ENCODE measurements at regions not wholly inside any gene's neighbourhood (a gene's known extent, or its start where the extent isn't known, plus 50 kb on each side); places are given as distances from the start of the nearest gene placed in this dataset.

GRCh38 chr16:86297866-86298757 is 212.2 kb upstream of the FOXF1 start:
- DNase-seq (ENCODE audit: low read depth): no peak

GRCh38 chr16:86298758-86299134 is 211.6 kb upstream of the FOXF1 start:
- no peak for DNase-seq (ENCODE audit: low read depth)

- no peak for DNase-seq (ENCODE audit: low read depth)
These were observed 210.3 kb upstream of the FOXF1 start for GRCh38 chr16:86299882-86300610.

- DNase-seq (ENCODE audit: low read depth): no peak
These were observed 209.4 kb upstream of the FOXF1 start for GRCh38 chr16:86300746-86301481.

- no peak for DNase-seq (ENCODE audit: low read depth)
These were observed 207.8 kb upstream of the FOXF1 start for GRCh38 chr16:86302421-86303109.

- no peak for DNase-seq (ENCODE audit: low read depth)
These were observed 206.3 kb upstream of the FOXF1 start for GRCh38 chr16:86303787-86304678.

GRCh38 chr16:86304868-86305267 is 205.5 kb upstream of the FOXF1 start:
- DNase-seq (ENCODE audit: low read depth): no peak

- no peak for DNase-seq (ENCODE audit: low read depth)
These were observed 204.9 kb upstream of the FOXF1 start for GRCh38 chr16:86305440-86305839.

GRCh38 chr16:86306011-86306644 is 204.2 kb upstream of the FOXF1 start:
- no peak for DNase-seq (ENCODE audit: low read depth)

- no peak for DNase-seq (ENCODE audit: low read depth)
These were observed 203.4 kb upstream of the FOXF1 start for GRCh38 chr16:86306811-86307513.

GRCh38 chr16:86307514-86307903 is 202.8 kb upstream of the FOXF1 start:
- no peak for DNase-seq (ENCODE audit: low read depth)

- no peak for DNase-seq (ENCODE audit: low read depth)
These were observed 201.8 kb upstream of the FOXF1 start for GRCh38 chr16:86308514-86308913.

GRCh38 chr16:86313631-86314030 is 196.7 kb upstream of the FOXF1 start:
- no peak for DNase-seq (ENCODE audit: low read depth)

- no peak for DNase-seq (ENCODE audit: low read depth)
These were observed 195.8 kb upstream of the FOXF1 start for GRCh38 chr16:86314402-86315025.

- DNase-seq (ENCODE audit: low read depth): no peak
These were observed 193.1 kb upstream of the FOXF1 start for GRCh38 chr16:86316967-86317812.

GRCh38 chr16:86317813-86318650 is 192.3 kb upstream of the FOXF1 start:
- DNase-seq (ENCODE audit: low read depth): no peak

- DNase-seq (ENCODE audit: low read depth): no peak
These were observed 190.6 kb upstream of the FOXF1 start for GRCh38 chr16:86319585-86320236.
